Activated CD8-positive, alpha-beta memory T cell treated with anti-CD3 and anti-CD28 coated beads for 24 hours (primary cell): ENCODE measurements at regions not wholly inside any gene's neighbourhood (a gene's known extent, or its start where the extent isn't known, plus 50 kb on each side); places are given as distances from the start of the nearest gene placed in this dataset.
A peak's percentile ranks its signal among the peaks of the same experiment; 100 is the strongest.

Source experiments
- DNase-seq: peaks from one replicate; pipeline ENCODE4 v3.0.0-alpha.2; 2020

- DNase-seq: peak; percentile 62
Observed at GRCh38 chr15:31474059-31474868, 147.6 kb downstream of the KLF13 start.

- DNase-seq: no peak
Observed at GRCh38 chr15:31476236-31476810, 149.7 kb downstream of the KLF13 start.

- DNase-seq: no peak
Observed at GRCh38 chr15:31476866-31477265, 150.2 kb downstream of the KLF13 start.

- no peak for DNase-seq
Observed at GRCh38 chr15:31477301-31477700, 150.7 kb downstream of the KLF13 start.

GRCh38 chr15:31477851-31478701, 151.4 kb downstream of the KLF13 start:
- DNase-seq: no peak

- no peak for DNase-seq
Observed at GRCh38 chr15:31478702-31479221, 152.1 kb downstream of the KLF13 start.

- DNase-seq: no peak
Observed at GRCh38 chr15:31480356-31481025, 153.9 kb downstream of the KLF13 start.

GRCh38 chr15:31481142-31481541, 154.5 kb downstream of the KLF13 start:
- DNase-seq: no peak

GRCh38 chr15:31482122-31482922, 155.7 kb downstream of the KLF13 start:
- DNase-seq: no peak

GRCh38 chr15:31483053-31483985, 156.7 kb downstream of the KLF13 start:
- DNase-seq: peak; percentile 82

GRCh38 chr15:31483986-31484951, 157.6 kb downstream of the KLF13 start:
- peak; percentile 78 for DNase-seq

- DNase-seq: no peak
Observed at GRCh38 chr15:31484986-31485385, 158.4 kb downstream of the KLF13 start.

GRCh38 chr15:31485431-31485830, 158.8 kb downstream of the KLF13 start:
- no peak for DNase-seq

- peak; percentile 55 for DNase-seq
Observed at GRCh38 chr15:31485911-31486461, 159.4 kb downstream of the KLF13 start.

GRCh38 chr15:31486506-31486905, 159.9 kb downstream of the KLF13 start:
- DNase-seq: peak; percentile 57

- DNase-seq: peak; percentile 58
Observed at GRCh38 chr15:31486906-31487695, 160.5 kb downstream of the KLF13 start.

GRCh38 chr15:31487811-31488436, 161.3 kb downstream of the KLF13 start:
- peak; percentile 67 for DNase-seq
